T47D (cell line): ENCODE measurements at regions not wholly inside any gene's neighbourhood (a gene's known extent, or its start where the extent isn't known, plus 50 kb on each side); places are given as distances from the start of the nearest gene placed in this dataset.

Experiments used
- DNase-seq, 2 experiments: peaks; one replicate each; pipeline versions ENCODE4 v3.0.0 to v3.0.0-alpha.2; 2011 to 2012; ENCODE audit warnings: low read depth in 1 of 2, low spot score in 1 of 2
- JUND ChIP-seq: IDR thresholded peaks from 2 replicates; pipeline ENCODE4 v1.6.1; 2012; ENCODE audit warnings: low read depth
- in situ Hi-C: cut with HindIII; loops from 2 replicates; pipeline ENCODE4 v1.10.0; 2016; ENCODE audit warnings: low sequenced_read_pairs, low pct_unique_long_range_greater_than_20kb

DNA sequence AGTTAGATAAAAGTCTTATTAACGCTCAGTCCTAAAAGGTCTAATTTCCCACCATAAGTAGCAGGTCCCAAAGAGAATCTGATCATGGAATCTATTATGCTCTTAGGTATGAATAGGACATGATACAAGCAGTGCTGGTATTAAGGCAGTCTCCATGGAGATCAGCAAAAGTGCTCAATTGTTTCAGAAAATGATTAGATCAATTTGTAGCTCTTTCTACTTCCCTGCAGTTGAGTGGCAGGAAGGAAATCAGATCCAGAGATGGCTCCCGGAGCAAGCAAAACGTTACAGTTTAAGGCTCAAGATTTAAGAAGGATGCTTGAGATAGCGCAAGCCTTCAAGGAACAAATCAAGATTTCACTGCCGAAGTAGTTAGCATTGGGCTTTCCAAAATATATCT is 205.7 kb downstream of the DRD1 start:
- no peak for DNase-seq
- no peak for TF ChIP-seq JUND
- in situ Hi-C loops, result no loop called here

DNA sequence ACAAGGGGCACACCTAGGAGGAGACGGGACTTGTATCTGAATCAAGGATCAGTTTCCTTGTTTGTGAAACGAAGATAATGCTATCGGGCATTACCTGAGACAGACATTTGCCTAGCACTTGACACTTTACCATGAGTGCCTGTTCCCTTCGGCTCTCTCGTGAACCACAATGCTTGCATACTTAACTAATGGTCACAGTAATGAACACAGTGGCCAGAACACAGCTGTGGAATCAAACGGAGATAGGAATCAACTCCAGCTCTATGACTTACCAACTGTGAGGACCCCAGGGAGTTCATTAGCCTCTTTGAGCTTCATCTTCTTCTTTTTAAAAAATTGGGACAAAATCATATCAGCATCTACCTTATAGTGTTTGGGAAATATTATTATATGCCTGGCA is 207.8 kb downstream of the DRD1 start:
- TF ChIP-seq JUND, result no peak
- in situ Hi-C loops, result no loop called here
- no peak for DNase-seq

DNA sequence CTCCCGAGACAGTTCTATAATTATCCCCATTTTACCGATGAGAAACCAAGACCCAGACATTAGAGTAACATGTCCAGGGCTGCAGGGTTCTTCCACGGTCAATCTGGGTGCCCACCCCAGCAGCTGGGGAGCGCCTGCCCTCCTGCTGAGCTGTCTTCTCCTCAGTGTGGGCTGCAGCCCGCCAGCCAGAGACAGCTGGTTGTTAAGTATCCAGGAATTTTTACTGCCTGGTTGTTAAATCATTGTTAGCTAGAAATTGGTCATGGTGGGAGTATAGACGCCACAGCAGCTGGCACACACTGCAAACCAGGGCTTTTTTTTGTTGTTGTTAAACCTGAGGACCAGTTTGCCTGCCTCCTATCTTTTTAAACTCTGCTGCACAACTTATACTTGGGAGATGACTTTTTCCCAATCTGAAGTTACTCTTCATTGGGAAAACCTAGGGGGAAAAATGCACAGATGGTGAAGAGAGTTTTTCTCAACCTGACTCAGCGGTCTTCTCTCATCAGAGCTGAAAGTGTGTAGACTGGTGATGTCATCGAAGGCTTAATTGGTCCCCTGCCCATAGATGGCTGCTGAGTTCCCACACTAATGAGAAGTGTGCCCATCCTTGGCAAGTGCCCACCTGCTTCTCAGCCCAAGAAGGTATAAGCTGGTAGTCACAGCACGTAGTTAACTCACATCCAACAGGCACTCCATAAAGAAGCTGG is 208.6 kb downstream of the DRD1 start:
- no peak for DNase-seq
- TF ChIP-seq JUND, result no peak
- in situ Hi-C loops, result no loop called here

DNA sequence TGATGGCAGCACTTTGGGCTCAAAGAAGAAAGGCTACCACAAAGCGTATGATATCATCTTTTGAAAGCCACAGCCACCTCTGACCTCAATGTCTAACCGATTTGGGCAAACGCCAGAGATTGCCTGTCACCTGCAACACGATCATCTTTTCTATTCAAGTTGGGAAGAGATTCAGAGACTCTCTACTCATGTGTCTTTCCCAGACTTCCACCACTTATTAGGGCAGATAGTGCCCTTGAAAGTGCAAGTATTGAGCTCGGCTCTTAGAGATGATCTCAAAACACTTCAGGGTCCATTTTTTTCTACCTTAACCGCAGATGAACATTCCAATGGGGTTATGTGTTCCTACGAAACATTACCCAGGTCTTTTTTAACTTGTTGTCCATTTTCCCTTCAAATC is 213.7 kb downstream of the DRD1 start:
- in situ Hi-C loops, result no loop called here
- DNase-seq, result no peak

DNA sequence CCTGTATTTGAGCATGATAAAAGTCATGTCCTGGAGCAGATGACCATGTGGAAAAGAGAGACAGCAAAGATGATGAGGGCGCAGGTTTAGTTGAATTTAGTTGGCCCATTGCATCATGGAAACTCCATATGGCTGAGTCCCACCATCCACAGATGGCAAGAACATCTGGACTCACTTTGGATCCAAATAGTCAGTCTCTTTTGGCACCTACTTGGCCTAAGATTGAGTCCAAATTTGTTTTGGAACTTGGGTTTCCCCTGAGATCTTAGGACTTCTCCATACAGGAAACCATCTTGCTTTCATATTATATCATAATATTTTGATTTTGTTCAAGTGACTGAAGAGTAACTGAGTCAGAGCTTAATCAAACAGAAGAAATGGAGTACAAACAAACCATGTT is 217.5 kb downstream of the DRD1 start:
- in situ Hi-C loops, result no loop called here
- DNase-seq, result no peak

More for the DNA sequence above, 213.7 kb downstream of the DRD1 start:
- no peak for TF ChIP-seq JUND

DNA sequence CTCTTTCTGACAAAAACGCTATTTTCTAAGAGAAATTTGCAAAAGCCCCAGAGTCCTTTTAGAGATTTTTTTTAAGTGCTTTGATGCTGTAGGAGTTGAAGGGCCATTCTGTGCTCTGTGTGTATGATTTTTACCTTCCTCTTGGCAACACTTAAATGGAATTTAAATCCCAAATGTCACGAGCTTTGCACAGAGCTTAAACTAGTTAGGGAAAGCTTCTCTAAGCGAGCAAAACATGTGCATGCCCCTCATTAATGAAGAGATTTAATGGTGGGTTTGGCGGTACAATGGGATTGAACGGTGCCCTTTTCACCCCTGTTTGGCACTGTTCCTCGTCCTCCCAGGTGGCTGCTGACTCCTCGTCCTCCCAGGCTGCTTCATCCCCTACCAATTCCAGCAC is 220.7 kb downstream of the DRD1 start:
- in situ Hi-C loops, result no loop called here
- no peak for TF ChIP-seq JUND
- DNase-seq, result no peak

More for the DNA sequence above, 217.5 kb downstream of the DRD1 start:
- TF ChIP-seq JUND, result no peak

DNA sequence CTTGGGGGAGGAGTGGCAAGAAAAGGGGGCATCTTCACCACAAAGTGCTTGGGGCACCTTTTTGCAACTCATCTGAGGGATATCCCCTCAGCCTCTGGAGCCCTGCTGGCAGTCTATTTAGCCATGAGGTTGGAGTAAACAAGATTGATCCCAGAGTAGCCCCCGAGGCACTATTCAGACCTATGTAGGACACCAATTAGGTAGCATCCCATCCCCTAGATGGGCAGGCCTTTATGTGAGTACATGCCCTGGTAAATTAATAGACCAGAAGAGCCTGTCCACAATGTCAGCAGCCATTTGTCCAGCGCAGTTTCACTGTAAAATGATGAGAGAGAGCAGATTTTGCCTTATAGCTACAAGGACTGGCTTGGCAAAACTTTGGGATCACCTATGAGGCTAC is 221.4 kb downstream of the DRD1 start:
- no peak for DNase-seq
- in situ Hi-C loops, result no loop called here
- TF ChIP-seq JUND, result no peak

DNA sequence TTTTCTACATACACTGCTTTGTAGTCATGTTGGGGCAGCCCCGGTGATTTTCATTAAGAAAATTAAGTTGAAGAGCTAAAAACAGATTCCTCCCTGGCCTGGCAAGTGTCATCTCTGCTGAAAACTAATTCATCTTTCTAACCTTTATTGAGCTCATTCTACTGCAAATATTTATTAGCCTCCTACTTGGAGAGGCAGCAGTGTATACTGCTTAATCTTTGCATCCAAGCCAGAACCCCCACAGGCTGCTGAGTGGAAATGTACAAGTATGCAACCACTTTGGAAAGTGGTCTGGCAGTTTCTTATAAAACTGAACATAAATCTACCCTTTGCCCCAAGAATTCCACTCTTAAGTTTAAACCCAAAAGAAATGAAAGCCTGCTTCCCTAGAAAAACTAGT is 223.4 kb downstream of the DRD1 start:
- in situ Hi-C loops, result no loop called here
- no peak for TF ChIP-seq JUND
- no peak for DNase-seq

DNA sequence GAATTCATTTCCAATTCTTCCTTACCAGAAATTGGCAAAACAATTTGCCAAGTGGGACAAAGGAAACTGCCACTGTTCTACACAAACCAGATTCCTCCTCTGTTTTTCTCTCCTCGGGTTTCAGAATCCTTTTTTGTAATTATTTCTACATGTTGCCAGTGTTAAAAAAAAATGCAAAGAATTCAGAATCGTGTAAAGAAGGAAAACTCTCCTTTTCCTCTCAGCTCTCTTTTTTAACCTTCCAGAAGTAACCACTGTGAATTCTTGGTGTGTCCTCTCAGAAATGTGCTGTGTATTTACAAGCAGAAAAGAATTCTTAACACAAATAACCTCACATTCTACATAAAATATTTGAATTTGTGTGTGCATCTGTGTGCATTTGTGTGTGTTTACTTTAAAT is 224.6 kb downstream of the DRD1 start:
- no peak for DNase-seq
- in situ Hi-C loops, result no loop called here
- no peak for TF ChIP-seq JUND

DNA sequence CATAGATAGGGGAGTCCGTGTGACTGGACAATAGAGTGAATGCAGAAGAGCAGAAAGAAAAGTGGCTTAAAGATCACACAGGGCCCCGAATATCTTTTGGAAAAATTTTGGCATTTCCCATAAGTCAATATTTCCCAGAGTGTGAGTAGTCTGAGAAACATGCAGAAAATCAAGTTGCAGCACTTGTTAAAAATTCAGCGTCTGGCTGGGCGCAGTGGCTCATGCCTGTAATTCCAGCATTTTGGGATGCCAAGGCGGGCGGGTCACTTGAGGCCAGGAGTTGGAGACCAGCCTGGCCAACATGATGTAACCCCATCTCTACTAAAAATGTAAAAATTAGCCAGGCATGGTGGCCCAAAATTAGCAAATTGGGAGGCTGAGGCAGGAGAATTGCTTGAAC is 227.0 kb downstream of the DRD1 start:
- TF ChIP-seq JUND, result no peak
- no peak for DNase-seq
- in situ Hi-C loops, result no loop called here

DNA sequence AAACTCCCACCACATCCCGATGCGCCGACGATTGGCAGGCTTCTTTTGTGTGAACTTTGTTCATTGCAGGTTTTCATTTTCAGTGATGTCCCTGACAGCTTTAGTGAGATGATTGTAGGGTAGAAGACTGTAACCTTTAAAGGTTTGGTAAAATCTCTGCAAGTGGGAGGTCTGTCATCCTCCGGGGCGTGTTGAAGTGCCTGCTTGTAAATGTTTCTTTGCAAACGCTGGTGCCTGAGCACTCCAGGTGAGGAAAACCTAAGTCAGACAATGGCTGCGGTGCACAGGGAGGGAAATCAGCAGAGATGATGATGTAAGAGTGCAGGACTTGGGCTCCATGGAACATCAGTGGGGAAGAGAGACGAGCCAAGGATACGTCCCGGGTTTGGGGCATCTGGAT is 228.1 kb downstream of the DRD1 start:
- no peak for TF ChIP-seq JUND
- in situ Hi-C loops, result no loop called here
- DNase-seq, result no peak

DNA sequence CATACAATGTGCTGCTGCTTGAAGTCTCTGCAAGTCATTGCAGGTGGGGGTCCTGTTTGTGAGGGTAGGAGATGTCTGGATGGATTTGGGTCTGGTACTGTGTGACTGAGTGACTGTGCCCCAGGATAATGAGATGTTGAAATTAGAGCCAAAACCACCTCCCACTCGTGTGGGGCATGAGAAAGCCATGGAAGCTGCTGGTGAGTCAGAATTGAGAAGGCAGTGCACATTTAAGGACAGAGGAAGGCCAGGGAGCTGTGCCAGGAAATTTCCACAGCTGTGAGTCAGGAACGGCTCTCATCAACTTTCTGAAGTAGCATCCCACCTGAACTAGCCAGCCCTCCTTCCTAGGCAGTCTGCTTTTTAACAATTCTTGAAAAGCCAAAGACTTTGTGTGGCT is 229.8 kb downstream of the DRD1 start:
- no peak for DNase-seq
- in situ Hi-C loops, result no loop called here
- TF ChIP-seq JUND, result no peak

DNA sequence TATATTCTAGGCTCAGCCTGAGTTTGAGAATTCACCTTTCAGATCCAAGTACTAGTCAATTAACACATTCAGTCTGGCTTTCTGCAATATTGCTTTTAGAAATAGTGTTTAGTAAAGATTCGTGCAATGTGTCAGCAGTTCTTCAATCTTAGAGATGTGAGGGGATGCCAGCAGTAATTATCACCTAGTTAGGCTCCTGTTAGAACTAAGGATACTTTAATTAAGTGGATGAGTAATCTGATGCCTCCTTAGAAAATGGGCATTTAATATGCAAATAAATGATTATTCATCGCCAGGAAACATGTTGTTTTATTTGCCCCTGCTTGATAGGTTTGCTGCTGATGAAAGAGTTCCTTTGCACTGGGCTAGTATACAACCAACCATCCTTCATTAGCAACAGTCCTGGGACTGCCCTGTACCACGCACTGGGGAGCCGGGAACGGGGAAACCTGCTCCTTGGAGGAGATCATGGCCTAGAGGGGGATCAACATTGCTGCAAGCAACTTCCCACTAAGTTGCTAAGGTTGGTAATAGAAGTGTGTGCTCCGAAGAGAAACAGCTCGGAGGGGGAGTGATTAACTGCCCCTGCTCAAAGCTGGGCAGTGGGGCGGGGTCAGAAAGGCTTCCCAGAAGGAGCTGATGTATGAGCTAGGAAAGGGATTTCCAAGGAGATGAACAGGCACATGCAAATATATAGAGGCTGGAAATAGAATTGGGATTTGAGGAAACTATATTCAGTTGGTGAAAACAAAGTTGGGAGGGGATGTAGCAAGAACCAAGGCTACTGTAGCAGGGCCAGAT is 231.8 kb downstream of the DRD1 start:
- no peak for TF ChIP-seq JUND
- DNase-seq, result no peak
- in situ Hi-C loops, result no loop called here

DNA sequence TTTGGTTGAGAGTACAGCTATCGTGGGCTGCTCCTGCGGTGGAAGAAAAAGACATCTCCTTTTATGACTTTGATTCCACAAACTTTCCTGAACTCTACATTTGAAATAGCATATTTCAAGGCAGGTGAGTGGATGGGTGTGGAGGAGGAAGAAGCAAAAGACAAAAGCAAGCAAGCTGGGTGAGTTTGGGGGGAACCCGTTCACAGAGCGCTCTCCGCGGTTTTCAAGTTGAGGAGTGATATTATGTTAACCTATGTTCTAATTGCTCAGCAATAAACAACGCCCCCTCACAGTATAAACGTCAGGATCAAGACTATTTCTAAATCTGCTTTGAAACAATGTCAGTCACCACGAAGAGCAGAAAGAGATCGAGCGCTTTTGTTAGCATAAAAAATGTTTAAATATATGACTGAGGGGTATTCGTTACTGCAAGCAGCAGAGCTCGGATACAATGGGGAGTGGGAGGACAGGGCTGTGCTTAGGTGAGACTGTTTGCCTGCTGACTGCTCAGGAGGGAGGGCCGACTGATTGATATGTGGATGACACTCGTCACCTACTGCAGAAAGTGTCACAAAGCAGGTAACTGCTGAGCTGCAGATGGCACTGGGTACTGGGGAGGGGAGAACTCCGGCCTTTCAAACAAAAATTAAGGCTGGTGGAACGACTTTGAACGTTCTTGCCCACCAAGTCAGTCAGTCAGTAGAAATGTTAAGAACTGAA is 236.5 kb downstream of the DRD1 start:
- TF ChIP-seq JUND, result no peak
- in situ Hi-C loops, result no loop called here
- DNase-seq, result no peak
